ENCODE measurements at regions not wholly inside any gene's neighbourhood (a gene's known extent, or its start where the extent isn't known, plus 50 kb on each side); places are given as distances from the start of the nearest gene placed in this dataset.

DNA sequence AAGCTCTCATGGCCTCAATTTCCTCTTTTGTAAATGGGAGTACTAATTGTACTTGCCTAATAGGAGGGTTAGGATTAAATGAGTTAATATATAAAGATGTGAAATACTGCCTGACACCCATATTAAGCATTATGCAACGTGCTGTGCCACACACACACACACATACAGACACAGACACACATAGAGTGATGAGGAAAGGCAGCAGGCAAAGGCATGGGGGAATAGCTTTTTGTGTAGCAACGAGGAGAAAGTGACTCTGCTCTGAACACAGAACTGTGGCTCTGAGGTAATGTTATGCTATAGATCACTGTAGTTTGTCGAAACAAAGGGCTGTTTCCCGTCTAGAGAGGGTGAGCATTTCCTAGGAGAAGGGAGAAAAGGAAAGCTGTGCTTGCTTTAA lies 233.3 kb upstream of the SLCO3A1 start:
- H3K79me2 ChIP-seq (ENCODE audit: insufficient read depth, low read length): no peaks in the 10 kb centered on the region
- no peak for DNase-seq (ENCODE audit: low spot score)
- no peak for ATAC-seq
- no peaks in the 10 kb centered on the region for H4K20me1 ChIP-seq (ENCODE audit: insufficient read depth, low read length)
- no peak overlapping the region for H3K9ac ChIP-seq (ENCODE audit: insufficient read depth, low read depth, low read length)
- no TSS peak for BruUV-seq (replicated peaks)
- H3K36me3 ChIP-seq (replicated peaks in 1 of 2; ENCODE audit: control insufficient read depth in 1 of 2, insufficient read depth in 2 of 2, low read length in 2 of 2): no peaks in the 10 kb centered on the region
- H3K4me1 ChIP-seq (ENCODE audit: insufficient read depth, low read length): no peaks in the 10 kb centered on the region
- no peak overlapping the region for H3K27ac ChIP-seq (ENCODE audit: extremely low read length, insufficient read depth, low read length)
- TF ChIP-seq ZNF703 (CRISPR knock-in tag; IDR thresholded peaks at IDR 0.05; ENCODE audit: borderline replicate concordance) (no peak), NFIB (CRISPR knock-in tag; IDR thresholded peaks at IDR 0.05; ENCODE audit: borderline replicate concordance) (no peak), ZMAT3 (CRISPR knock-in tag; conservative IDR thresholded peaks at IDR 0.05) (no peak), ZNF30 (CRISPR knock-in tag; IDR thresholded peaks at IDR 0.05) (no peak), ADNP (CRISPR knock-in tag; IDR thresholded peaks at IDR 0.05) (no peak), ZNF567 (CRISPR knock-in tag; IDR thresholded peaks at IDR 0.05; ENCODE audit: borderline replicate concordance) (no peak), SAFB2 (CRISPR knock-in tag; IDR thresholded peaks at IDR 0.05; ENCODE audit: borderline replicate concordance, low read depth) (no peak), RFXAP (CRISPR knock-in tag; IDR thresholded peaks at IDR 0.05; ENCODE audit: borderline replicate concordance) (no peak), NFE2L1 (CRISPR knock-in tag; IDR thresholded peaks at IDR 0.05; ENCODE audit: borderline replicate concordance) (no peak)
- TF ChIP-seq, protein P1, sequence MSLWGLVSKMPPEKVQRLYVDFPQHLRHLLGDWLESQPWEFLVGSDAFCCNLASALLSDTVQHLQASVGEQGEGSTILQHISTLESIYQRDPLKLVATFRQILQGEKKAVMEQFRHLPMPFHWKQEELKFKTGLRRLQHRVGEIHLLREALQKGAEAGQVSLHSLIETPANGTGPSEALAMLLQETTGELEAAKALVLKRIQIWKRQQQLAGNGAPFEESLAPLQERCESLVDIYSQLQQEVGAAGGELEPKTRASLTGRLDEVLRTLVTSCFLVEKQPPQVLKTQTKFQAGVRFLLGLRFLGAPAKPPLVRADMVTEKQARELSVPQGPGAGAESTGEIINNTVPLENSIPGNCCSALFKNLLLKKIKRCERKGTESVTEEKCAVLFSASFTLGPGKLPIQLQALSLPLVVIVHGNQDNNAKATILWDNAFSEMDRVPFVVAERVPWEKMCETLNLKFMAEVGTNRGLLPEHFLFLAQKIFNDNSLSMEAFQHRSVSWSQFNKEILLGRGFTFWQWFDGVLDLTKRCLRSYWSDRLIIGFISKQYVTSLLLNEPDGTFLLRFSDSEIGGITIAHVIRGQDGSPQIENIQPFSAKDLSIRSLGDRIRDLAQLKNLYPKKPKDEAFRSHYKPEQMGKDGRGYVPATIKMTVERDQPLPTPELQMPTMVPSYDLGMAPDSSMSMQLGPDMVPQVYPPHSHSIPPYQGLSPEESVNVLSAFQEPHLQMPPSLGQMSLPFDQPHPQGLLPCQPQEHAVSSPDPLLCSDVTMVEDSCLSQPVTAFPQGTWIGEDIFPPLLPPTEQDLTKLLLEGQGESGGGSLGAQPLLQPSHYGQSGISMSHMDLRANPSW (CRISPR knock-in tag; IDR thresholded peaks at IDR 0.05; ENCODE audit: borderline replicate concordance): no peak
- TF ChIP-seq, protein P2, sequence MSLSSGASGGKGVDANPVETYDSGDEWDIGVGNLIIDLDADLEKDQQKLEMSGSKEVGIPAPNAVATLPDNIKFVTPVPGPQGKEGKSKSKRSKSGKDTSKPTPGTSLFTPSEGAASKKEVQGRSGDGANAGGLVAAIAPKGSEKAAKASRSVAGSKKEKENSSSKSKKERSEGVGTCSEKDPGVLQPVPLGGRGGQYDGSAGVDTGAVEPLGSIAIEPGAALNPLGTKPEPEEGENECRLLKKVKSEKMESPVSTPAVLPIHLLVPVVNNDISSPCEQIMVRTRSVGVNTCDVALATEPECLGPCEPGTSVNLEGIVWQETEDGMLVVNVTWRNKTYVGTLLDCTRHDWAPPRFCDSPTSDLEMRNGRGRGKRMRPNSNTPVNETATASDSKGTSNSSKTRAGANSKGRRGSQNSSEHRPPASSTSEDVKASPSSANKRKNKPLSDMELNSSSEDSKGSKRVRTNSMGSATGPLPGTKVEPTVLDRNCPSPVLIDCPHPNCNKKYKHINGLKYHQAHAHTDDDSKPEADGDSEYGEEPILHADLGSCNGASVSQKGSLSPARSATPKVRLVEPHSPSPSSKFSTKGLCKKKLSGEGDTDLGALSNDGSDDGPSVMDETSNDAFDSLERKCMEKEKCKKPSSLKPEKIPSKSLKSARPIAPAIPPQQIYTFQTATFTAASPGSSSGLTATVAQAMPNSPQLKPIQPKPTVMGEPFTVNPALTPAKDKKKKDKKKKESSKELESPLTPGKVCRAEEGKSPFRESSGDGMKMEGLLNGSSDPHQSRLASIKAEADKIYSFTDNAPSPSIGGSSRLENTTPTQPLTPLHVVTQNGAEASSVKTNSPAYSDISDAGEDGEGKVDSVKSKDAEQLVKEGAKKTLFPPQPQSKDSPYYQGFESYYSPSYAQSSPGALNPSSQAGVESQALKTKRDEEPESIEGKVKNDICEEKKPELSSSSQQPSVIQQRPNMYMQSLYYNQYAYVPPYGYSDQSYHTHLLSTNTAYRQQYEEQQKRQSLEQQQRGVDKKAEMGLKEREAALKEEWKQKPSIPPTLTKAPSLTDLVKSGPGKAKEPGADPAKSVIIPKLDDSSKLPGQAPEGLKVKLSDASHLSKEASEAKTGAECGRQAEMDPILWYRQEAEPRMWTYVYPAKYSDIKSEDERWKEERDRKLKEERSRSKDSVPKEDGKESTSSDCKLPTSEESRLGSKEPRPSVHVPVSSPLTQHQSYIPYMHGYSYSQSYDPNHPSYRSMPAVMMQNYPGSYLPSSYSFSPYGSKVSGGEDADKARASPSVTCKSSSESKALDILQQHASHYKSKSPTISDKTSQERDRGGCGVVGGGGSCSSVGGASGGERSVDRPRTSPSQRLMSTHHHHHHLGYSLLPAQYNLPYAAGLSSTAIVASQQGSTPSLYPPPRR (CRISPR knock-in tag; IDR thresholded peaks at IDR 0.05; ENCODE audit: borderline replicate concordance): no peak
- no peaks in the 10 kb centered on the region for H3K9me3 ChIP-seq (ENCODE audit: low read length)
- POLR2A ChIA-PET: no interaction called here
- FAIRE-seq: no peak
- no peak overlapping the region for H3K4me3 ChIP-seq (replicated peaks in 1 of 3; ENCODE audit: insufficient read depth in 1 of 3, low read depth in 2 of 3, low read length in 3 of 3)
- CTCF ChIA-PET (ENCODE audit: low intra/inter-chr PET ratio, low total read pairs): no interaction called here
- no peak overlapping the region for H3K4me2 ChIP-seq (ENCODE audit: low read depth, low read length)
- intact Hi-C loops (cut with micrococcal nuclease; ENCODE audit: unreplicated experiment): no loop called here
- no peaks in the 10 kb centered on the region; a peak in 1 of 5 replicates for H3K27me3 ChIP-seq (ENCODE audit: control insufficient read depth in 1 of 2, insufficient read depth in 2 of 2, low read length in 2 of 2)
- no peak overlapping the region for H2AFZ ChIP-seq (ENCODE audit: low read length)
- in situ Hi-C loops (cut with HindIII; ENCODE audit: extremely low pct_ligation_motif_present, low pct_unique_long_range_greater_than_20kb): no loop called here
- 2% methylated on average over 4 of the region's 4 CpGs for WGBS (ENCODE audit: low lambda C conversion rate)

Data from HepG2 (cell line).